GM19238 (cell line): ENCODE measurements at regions not wholly inside any gene's neighbourhood (a gene's known extent, or its start where the extent isn't known, plus 50 kb on each side); places are given as distances from the start of the nearest gene placed in this dataset.

ENCODE experiments used
- DNase-seq: peaks from one replicate; pipeline ENCODE4 v3.0.0; 2011; ENCODE audit warnings: low spot score; ENCODE audit not compliant: insufficient read length

DNA sequence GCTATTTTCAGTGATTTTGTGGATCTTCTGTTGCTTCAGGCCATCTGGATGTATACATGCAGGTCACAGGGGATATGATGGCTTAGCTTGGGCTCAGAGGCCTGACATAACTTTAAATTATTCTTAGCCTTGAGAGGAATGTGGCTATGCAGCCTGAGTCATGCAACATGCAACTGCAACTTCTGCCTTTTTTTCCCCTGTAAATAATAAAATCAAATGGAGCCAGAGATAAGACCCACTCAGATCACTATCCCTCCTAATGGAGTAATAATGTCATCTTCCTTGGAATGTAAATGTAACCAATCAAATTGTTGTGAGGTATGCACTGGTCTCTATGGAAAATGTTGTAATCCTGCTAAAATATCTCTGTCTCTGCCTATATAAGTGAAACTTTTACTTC is 54.9 kb downstream of the MAGEB17 start:
- no peak for DNase-seq

DNA sequence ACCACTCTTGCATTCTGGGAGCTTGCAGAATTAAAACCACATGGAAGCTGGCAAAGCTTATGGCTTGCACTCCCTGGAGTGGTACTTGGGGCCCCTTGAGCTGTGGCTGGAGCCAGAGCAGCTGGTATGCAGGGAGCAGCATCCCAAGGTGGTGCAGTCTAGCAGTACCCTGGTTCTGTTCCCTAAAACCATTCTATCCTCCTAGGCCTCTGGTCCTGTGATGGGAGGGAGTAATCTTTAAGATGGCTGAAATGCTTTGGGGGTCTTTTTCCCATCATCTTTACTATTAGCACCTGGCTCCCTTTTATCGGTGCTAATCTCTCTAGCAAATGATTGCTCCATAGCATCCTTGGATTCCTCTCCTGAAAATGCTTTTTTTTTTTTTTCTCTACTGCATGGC is 56.1 kb downstream of the MAGEB17 start:
- no peak for DNase-seq

DNA sequence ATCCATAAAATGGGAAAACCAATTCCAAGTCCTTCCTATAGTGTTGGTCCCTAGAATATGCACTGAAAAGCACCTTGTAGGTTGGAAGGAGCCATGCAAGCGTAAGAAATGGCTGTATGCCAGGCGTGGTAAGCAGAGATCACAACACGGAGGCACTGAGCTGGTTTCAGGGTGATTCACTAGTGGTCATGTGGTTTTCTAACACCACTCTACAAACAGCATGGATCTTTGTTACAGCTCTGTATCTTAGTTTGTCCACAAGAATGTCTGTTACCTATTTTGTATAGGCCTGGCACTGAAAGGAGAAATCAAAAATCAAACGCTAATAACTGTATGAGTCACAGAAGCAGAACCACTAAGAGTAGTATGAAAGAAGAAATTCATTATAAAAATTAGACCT is 71.9 kb downstream of the MAGEB17 start:
- no peak for DNase-seq

DNA sequence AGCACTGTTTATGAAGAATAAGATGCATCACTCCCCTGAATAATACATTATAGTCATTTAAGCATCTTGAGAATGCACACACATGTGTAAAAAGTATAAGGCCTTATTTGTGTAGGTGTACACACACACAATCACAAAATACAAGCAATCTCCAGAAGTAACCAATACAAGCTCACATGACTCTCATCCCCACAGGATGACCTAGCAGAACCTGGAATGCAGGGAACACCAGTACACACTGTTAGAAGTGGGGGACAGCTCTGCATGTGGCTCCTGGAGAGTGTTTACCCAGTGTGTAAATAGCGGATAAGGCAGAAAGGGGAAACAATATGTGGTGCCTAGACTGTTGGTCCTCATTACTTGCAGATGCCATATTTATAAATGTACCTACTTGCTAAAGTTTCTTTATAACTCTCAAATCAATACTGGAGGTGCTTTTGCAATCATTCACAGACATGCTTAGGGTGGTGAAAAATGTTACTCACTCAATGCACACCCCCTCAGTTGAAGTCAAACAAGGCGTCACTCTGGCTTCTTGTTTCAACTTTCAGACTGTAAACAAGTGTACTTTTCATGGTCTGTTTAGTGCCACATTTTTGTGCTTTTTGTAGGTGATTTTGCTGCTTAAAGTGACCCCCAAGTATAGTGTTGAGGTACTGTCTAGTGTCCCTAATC is 73.1 kb downstream of the MAGEB17 start:
- DNase-seq = no peak

DNA sequence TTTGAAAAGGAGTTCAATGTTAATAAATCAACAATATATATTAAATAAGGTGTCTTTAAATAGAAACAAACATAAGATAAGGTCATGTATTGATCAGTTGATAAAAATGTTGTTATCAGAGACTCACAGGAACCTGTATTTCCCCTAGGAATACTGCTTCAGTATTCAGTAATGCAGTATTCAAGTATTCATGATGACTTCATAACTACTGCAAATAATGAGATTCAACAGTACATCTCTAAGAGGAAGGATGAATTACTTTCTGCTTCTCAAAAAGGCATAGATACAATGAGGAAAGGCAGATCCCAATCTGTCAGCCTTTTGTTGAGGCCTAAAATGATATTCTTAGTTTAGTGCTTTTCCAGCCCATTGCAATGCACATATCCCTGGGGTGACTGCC is 73.7 kb downstream of the MAGEB17 start:
- DNase-seq = no peak

DNA sequence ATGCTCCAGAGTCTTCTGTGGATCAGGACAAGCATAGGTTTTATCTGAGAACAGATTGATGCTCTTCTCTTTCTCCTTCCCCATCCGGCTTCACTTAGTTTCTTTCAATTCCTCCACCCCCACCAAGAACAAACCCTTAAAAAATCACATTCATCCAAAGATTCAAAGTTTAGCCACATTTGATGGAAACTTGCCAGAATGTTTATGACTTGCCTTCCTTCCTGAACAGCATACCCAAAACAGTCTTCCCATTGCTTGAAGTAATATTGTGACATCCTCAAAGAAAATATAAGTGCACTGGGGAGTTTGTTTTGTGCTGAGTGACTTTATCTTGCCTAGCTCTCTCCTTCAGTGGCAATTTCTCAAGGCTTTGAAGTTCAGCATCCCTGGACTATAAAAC is 83.0 kb downstream of the MAGEB17 start:
- DNase-seq = no peak

DNA sequence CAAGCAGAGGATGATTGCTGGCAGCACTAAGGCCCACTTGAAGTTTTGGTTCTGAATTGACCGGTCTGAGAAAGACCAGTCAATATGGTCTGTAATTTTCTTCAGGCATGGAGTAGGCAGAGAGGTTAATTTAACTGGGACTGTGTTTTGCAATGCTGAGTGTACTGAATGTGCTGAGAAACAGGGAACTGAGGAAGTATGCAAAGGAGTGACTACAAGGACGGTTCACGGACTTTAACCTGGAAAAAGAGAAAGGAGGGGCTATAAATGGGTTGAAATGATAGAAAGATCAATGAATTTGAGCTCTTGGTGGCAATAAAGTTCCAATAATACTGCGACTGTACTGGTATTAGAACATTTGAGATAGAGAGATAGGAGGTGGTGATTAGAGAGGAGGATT is 84.5 kb downstream of the MAGEB17 start:
- DNase-seq = no peak

DNA sequence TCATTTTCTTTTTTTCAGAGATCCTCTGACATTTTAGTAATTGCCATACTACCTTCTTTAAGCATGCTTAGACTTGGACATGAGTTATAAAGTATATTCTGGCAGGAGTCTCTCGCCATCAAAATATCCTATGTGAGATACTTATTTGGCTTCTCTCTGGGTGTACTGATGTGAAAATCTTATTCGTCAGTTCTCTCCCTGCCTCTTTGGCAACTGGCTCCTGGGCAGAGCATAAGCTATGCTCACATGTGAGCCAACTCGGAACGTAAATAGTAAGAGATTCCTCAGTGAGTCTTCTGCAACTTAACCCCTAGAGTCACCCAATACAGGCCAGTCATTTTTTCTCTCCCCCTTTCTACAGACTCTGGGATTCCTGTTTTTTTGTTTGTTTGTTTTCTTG is 91.6 kb downstream of the MAGEB17 start:
- DNase-seq = no peak

DNA sequence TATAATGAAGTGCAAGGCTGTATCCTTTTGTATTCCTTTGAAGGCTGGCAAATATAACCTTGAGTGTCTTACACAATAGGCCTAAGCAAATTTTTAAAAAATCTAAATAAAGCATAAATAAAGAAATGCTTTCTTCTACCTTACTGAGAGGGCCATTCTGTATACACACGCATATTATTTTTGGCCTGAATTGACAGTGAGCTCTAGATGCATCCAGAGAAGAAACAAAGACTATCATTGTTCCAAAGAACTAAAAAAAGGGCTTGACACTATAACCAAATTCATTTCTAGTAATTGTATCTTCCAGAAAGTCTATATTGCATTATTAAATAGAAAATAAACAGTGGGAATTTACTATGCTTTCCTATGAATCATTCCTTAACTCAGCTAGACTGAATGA is 100.2 kb downstream of the MAGEB17 start:
- DNase-seq = no peak

DNA sequence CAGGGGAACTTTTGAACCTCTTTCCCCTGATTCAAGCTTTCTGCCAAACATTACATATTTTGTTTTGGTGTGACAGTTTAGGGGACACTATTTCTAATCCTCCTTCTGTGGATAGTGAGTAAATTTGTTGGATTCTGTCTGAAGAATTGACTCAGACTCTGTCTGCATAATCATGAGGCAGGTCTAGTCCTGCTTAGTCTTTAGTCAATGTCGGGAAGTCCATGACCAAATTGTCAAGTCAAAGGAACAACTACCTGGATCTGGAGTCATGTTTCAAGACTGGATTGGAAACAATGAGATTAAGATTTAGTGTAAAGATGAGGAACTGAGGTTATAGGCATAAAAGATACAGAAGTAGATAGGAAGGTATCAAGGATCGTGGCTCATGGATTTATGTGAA is 100.9 kb downstream of the MAGEB17 start:
- no peak for DNase-seq

DNA sequence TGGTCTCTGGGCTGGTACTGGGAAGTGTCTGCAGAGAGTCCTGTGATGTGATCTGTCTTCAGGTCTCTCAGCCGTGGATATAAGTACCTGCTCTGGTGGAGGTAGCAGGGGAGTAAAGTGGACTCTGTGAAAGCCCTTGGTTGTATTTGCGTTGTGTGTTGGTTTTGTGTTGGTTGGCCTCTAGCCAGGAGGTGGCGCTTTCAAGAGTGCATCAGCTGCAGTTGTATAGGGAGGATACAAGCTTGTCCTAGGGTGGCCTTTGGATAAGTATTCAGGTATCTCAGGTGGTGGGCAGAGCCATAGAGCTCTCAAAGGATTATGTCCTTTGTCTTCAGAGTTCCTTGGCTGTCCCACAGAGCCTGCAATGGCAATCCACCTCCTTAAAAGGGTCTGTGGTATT is 111.6 kb downstream of the MAGEB17 start:
- no peak for DNase-seq

DNA sequence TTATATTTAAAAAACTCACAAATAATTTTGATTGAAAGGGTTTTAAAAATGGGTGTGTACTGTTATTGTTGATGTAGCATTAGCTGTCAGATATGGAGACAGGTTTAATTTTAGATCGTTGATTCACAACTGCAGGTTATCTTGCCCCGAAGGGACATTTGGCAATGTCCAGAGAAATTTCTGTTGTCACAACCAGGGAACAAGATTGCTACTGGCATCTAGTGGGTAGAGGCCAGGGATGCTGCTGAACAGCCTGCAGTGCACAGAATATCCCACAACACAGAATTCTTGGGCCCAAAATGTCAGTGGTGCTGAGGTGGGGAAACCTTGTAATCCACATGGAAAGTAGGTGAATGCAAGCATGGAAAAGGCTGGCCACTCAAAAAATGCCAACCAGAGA is 114.9 kb downstream of the MAGEB17 start:
- DNase-seq = no peak

DNA sequence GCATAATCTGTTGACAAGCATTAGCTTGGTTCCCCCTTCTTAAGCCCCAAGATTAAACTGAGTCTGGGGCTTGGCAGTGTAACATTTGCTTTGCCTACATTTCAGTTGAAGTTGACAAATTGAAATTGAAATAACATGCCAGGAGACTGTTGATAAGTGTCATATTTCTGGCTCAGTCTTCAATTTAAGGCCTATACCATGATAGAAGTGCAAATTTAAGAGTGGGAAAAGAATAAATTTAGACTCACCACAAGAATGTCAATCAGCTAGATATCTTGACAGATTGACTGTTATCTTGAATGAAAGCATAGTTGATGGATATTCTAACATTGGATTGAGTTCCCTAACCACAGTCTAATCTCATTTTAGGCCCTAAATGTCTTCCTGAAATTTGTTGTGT is 117.6 kb downstream of the MAGEB17 start:
- DNase-seq = no peak

DNA sequence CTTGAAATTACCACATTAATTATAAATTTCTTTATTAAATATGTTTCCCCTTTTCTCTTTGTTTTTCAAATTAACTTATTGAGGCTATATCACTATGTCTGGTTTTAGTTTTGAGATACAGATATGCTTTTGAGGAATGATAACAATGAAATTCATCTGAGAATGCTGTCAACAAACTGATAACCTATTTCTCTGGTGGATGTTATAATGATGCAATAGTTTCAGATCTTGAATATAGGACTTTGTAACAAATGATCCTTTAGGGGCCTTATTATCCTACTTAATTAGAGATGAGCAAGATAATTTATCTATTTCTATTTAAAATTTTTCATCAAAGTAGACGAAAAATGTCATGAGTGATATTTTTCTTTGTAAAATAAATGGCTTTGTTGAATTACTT is 123.7 kb downstream of the MAGEB17 start:
- no peak for DNase-seq

DNA sequence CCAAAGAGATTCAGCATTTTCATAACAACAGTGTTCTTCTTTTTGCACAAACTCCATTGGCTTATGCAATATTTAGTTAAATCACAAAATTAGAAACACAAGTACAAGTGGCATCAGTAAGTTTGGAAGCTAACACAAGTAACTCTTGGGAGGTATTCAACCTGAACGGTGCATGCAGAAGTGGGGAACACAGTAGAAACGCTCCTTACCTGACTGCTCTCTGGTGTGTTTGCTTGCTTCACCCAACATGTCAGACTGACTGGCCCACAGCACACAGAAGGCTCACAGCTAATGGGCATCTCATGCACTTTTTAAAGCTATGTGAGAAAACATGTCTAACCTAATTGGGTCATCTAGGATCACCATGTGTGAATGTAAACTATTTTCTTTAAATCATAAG is 133.6 kb downstream of the MAGEB17 start:
- no peak for DNase-seq

DNA sequence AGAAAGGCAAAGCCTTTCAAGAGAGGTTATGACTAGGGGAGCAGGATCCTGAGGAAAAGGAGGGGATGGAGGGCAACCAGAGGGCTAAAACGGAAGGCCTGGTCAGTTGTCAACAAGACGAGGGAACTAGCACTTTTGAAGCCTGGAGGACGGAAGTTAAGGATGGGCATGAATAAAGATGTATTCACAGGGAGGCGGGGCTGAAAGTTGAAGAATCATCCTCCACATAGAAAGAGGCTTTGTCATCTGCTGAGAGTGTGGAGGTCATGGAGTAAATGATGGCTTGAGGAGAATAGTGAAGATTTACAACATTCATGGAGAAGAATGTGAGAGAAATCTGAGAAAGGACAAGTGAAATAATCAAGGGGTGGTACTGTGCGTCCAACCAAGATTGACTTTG is 137.5 kb downstream of the MAGEB17 start:
- DNase-seq = no peak

DNA sequence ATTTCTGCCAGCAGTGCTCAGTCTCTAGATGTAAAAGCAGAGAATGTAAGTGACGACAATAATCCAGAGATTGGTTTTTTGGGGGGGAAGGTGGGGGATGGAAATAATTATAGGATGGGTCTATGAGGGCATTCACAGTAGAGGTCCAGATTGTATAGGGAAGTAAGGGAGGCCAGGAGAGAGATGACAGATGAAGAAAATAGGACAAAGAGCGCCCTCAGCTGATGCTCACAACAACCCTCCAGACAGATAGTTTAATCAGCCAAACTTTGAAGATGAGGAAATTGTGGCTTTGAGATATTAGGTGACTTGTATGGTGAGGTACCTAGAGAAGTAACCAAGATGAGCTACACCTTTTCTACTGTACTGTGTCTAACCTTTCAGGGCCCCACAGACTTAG is 137.9 kb downstream of the MAGEB17 start:
- DNase-seq = no peak

DNA sequence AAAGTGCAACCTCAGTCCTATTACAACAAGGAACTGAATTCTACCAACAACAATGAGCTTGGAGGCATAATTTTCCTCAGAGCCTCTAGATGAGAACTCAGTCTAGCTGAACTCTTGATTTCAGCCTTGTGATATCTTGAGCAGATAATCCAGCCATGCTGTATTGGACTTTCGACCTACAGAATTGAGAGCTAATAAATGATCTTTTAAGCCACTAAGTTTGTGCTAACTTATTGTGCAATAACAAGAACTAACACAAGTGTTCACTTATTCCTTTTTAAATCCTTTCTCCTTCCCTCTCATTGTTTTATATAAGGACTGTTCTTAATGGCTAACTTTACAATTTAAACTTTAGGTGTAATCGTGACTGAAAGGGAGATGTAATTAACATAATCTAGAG is 140.7 kb downstream of the MAGEB17 start:
- DNase-seq = no peak

DNA sequence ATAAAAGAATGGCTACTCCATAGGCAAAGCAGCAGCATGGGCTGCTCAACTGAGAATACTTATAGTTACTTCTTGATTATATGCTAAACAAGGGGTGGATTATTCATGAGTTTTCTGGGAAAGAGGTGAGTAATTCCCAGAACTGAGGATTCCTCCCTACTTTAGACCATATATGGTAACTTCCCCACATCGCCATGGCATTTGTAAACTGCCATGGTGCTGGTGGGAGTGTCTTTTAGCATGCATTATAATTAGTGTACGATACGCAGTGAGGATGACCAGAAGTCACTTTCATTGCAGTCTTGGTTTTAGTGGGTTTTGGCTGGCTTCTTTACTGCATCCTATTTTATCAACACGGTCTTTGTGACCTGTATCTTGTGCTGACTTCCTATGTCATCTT is 141.5 kb downstream of the MAGEB17 start:
- DNase-seq = no peak

DNA sequence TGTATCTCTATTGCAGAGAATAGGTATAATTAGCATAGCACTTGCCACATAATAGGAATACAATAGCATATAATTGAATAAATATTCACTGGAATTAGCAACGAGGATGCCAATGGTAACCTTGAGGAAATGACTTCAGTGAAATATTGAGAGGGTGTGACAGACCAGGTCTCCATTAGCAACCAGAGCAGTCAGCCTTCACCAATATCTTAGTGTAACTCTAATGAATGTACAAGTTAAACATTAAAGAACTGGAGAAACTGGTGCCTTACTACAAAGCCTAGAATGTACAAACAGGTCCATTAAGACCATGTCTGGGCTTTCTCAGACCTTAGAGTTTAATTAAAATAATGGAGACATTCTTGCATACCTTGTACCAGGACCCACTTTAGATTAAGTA is 143.0 kb downstream of the MAGEB17 start:
- no peak for DNase-seq

DNA sequence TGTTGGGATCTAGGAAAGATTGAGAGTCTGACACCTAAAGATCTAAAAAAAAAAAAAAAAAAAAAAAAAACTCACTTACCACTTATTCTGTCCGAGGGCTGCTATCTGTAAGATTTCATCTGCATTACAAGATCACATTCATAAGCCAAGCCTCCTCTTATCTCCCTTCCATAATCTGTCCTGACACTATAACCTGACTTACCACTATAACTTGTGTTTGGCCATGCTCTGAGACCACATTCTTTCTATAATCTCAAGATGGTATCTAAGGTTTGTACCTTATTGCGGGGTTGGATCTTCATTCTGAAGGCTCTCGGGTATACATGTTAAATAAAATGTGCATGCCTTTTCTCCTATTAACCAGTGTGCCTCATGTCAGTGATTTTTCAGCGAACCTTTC is 144.4 kb downstream of the MAGEB17 start:
- no peak for DNase-seq

DNA sequence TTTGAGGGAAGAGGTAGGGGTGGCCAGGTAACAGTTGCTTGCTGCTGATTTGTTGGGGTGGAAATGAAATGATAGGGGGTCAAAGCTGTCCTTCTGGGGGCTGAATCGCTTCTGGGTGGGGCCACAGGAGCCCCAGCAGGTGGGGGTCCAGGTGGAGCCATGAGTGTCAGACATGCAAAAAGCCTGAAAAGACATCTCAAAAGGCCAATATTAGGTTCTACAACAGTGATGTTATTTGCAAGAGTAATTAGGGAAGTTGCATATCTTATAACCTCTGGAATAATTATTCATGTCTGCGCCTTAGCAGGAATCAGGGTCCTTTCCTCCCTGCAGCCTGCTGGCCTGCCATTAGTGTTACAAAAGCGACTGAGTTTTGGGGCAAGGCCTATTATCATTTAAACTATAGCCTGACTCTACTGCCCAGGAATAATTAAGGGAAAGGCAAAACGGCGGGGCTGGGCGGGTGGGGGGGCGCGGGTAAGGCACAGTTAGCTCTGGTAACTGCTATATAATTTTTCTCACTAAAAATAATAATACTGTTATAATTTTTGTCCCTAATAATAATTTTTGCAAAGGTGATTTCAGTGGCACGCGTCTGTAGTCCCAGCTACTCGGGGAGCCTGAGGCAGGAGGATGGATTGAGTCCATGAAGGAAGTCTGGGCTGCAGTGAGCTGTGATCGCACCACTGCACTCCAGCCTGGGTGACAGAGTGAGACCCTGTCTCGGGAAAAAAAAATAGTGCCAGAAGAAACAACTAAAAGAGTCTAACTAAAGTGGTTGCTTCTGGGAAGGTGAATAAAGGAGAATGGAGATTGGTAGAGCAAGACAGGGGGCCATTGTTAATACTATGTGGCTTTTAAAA is 145.7 kb downstream of the MAGEB17 start:
- no peak for DNase-seq

DNA sequence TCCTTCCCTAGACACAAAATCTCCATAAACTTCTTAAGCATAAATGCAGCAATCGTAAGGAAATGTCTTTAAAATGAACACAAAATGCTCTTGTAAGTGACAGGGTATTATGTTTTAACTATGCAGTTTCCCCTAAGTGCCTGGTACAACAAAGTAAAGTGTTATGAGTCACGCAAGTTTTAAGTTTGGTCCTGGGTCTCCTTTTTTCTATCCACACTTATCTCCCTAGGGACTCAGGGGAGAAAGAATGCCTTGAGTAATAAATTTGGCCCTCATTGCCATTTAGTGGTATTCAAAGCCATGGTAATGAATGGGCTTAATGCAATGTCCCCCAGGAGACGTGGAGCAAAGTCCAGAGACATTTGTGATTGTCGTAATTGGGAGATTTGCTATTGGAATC is 149.1 kb downstream of the MAGEB17 start:
- DNase-seq = no peak
